Nephron progenitor cell (in vitro differentiated cells): ENCODE measurements at regions not wholly inside any gene's neighbourhood (a gene's known extent, or its start where the extent isn't known, plus 50 kb on each side); places are given as distances from the start of the nearest gene placed in this dataset.

ENCODE experiments used
- DNase-seq: peaks from one replicate; pipeline ENCODE4 v3.0.0; 2021
- H3K27ac Mint-ChIP-seq: 2 replicates; pipeline ENCODE4 v1.8.0; 2021; ENCODE audit warnings: mild to moderate bottlenecking, moderate library complexity, mixed read lengths
- H3K27me3 Mint-ChIP-seq: 2 replicates; pipeline ENCODE4 v1.8.0; 2021; ENCODE audit warnings: mild to moderate bottlenecking, low read depth, mixed read lengths; ENCODE audit not compliant: poor library complexity
- H3K36me3 Mint-ChIP-seq: 2 replicates; pipeline ENCODE4 v1.8.0; 2021; ENCODE audit warnings: low read depth, mixed read lengths
- H3K4me1 Mint-ChIP-seq: 2 replicates; pipeline ENCODE4 v1.8.0; 2021; ENCODE audit warnings: mixed read lengths
- H3K4me3 Mint-ChIP-seq: 2 replicates; pipeline ENCODE4 v1.8.0; 2021; ENCODE audit warnings: mild to moderate bottlenecking, moderate library complexity, mixed read lengths
- H3K9me3 Mint-ChIP-seq: 2 replicates; pipeline ENCODE4 v1.8.0; 2021; ENCODE audit warnings: mild to moderate bottlenecking, moderate library complexity, mixed read lengths
- TF ChIP-seq, protein P1 (sequence below): fragments of 200-600 bp; sonication (generic); IDR thresholded peaks from 2 replicates; pipeline ENCODE4 v1.5.0; 2021; ENCODE audit warnings: antibody characterized with exemption

DNA sequence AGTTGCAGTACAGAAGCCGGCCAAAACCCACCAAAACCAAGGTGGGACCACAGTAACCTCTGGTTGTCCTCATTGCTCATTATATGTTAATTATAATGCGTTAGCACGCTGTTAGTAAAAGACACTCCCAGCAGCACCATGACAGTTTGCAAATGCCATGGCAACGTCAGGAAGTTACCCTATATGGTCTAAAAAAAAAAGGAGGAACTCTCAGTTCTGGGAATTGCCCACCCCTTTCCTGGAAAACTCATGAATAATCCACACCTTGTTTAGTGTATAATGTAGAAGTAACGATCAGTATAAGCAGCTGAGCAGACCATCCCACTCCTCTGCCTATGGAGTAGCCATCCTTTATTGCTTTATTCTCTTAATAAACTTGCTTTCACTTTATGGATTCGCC lies 148.6 kb upstream of the EXOC2 start:
- Mint-ChIP-seq H3K27me3 (peaks cover 7% of the 10 kb centered on the region), H3K27ac (no peak overlapping the region), H3K36me3 (no peaks in the 10 kb centered on the region), H3K9me3 (peaks cover 27% of the 10 kb centered on the region), H3K4me3 (no peak overlapping the region), H3K4me1 (peaks cover 11% of the 10 kb centered on the region)
- DNase-seq = no peak
- TF ChIP-seq, protein P1, sequence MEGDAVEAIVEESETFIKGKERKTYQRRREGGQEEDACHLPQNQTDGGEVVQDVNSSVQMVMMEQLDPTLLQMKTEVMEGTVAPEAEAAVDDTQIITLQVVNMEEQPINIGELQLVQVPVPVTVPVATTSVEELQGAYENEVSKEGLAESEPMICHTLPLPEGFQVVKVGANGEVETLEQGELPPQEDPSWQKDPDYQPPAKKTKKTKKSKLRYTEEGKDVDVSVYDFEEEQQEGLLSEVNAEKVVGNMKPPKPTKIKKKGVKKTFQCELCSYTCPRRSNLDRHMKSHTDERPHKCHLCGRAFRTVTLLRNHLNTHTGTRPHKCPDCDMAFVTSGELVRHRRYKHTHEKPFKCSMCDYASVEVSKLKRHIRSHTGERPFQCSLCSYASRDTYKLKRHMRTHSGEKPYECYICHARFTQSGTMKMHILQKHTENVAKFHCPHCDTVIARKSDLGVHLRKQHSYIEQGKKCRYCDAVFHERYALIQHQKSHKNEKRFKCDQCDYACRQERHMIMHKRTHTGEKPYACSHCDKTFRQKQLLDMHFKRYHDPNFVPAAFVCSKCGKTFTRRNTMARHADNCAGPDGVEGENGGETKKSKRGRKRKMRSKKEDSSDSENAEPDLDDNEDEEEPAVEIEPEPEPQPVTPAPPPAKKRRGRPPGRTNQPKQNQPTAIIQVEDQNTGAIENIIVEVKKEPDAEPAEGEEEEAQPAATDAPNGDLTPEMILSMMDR = no peak

DNA sequence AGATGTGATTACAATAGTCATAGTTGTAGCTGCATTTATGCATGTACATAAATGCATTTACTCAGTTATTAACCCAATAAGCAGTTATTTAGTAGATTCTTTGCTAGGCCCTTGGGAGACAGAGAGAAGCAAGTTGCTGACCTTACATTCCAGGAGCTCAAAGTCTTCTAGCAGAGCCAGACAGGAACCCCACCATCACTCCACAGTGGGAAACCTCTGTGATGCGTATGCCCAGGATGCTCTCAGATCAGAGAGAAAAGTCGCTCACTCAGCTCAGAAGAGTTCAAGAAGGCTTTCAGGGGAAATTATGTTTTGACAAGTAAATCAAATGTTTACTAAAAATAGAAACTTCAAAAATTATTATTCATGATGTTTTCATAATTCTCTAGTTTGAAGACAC lies 146.3 kb upstream of the EXOC2 start:
- Mint-ChIP-seq H3K4me3 (no peak overlapping the region), H3K27me3 (peaks cover 3% of the 10 kb centered on the region), H3K4me1 (peaks cover 11% of the 10 kb centered on the region), H3K36me3 (no peaks in the 10 kb centered on the region), H3K9me3 (peaks cover 30% of the 10 kb centered on the region), H3K27ac (no peak overlapping the region)
- TF ChIP-seq, protein P1 = no peak
- DNase-seq = no peak

DNA sequence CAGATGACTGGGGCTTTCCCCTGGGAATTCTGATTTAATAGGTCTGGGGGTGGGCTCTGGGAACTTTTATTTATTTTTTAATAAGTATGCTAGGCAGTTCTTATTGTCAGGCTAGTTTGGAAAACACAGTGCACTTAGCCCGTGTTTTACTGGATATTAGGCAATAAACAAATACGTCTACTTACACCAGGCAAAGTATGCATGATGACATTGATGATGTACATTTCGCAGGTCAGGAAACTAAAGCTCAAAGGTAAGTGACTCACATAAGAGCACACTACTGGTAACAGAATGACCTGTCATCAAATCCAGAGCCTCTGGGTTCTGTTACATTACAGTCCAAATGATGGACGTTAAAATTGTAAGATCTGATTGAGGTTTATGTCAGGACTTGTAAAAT lies 144.4 kb upstream of the EXOC2 start:
- no peak overlapping the region for H3K4me3 Mint-ChIP-seq
- TF ChIP-seq, protein P1 = no peak
- no peaks in the 10 kb centered on the region for H3K36me3 Mint-ChIP-seq
- no peak for DNase-seq
- H3K4me1 Mint-ChIP-seq = peaks cover 9% of the 10 kb centered on the region
- H3K27me3 Mint-ChIP-seq = peaks cover 3% of the 10 kb centered on the region
- peaks cover 43% of the 10 kb centered on the region for H3K9me3 Mint-ChIP-seq
- no peak overlapping the region for H3K27ac Mint-ChIP-seq

DNA sequence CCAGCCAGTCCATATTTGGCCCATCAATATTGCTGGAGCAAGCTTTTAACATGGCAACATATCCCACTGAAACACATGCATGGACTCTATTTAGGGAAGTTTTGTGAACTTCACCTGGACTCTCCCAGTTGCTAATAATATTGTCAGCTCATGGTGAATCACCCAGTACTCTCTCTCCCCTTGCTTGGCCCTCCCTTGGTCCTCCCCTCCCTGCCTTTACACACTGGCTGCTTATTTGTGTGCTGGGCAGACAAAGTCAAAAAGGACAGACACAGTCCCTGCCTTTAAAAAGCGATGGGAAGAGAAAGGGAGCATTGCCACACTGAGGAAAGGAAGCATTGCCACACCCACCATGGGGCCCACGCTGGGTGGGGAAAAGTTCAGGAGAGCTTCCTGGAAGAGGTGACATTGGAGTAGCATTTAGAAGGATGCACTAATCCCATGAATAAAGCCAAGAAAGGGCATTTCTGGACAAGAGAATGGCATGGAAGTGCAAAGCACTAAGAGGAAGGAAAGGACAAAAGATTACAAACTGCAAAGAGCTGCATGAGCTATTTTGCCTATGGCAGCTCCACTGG lies 143.4 kb upstream of the EXOC2 start:
- Mint-ChIP-seq H3K4me3 (no peak overlapping the region), H3K9me3 (peaks cover 50% of the 10 kb centered on the region), H3K27ac (no peak overlapping the region), H3K4me1 (no peaks in the 10 kb centered on the region), H3K27me3 (peaks cover 3% of the 10 kb centered on the region), H3K36me3 (peaks cover 2% of the 10 kb centered on the region)
- no peak for DNase-seq
- TF ChIP-seq, protein P1 = no peak

DNA sequence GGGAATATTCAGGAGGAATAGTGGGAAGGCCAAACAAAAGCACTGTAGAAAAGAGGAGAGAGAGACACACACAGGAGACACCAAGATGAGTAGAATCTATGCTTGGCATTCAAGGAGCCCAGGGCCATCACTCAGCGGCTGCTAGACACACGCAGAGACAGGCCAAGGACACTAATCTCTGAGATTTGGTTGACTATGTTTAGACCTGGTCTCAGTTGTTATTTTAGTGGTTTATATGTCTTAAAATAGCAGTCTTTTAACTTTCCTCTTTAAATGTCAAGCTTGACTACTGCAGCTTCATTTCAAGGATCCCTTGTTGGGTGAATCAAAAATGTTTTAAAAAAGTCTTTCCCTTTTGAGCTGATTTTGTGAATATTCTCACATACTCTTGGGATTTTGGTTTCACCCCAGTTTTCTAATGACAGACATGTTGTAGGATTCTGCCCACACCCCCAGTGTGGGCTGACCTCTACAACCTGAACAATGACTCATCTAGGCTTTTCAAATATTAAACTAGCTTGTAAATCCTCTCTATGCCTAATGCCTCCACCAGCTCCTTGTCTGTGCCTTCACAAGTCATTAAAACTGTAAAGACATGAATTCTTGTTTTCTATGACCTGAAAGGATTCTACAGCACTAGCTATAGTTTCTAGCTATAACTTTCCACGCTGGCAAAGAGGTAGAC lies 142.7 kb upstream of the EXOC2 start:
- no peaks in the 10 kb centered on the region for H3K4me1 Mint-ChIP-seq
- H3K27me3 Mint-ChIP-seq = peaks cover 3% of the 10 kb centered on the region
- DNase-seq = no peak
- TF ChIP-seq, protein P1 = no peak
- H3K9me3 Mint-ChIP-seq = peaks cover 50% of the 10 kb centered on the region
- no peak overlapping the region for H3K27ac Mint-ChIP-seq
- H3K4me3 Mint-ChIP-seq = no peak overlapping the region
- peaks cover 3% of the 10 kb centered on the region for H3K36me3 Mint-ChIP-seq

DNA sequence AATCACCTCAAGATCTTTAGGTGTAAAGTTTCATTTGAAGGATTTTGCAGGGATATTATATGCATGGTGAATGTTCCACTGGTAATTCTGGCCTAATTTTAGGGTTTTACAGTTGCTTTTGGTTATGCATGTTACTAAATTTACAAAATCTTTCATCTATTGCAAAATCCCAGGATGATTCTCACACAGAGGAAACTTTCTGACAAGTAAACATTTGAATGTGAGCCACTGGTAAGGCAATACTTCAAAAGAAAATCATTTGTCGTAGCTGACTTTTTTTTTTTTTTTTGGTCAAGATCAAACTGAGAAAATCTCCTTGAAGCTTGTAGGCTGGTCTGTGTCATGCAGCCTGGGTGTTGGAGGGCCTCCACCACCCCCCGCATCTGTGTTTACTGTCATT lies 141.9 kb upstream of the EXOC2 start:
- Mint-ChIP-seq H3K9me3 (peaks cover 47% of the 10 kb centered on the region), H3K4me3 (no peak overlapping the region), H3K27ac (no peak overlapping the region), H3K4me1 (no peaks in the 10 kb centered on the region), H3K36me3 (peaks cover 3% of the 10 kb centered on the region), H3K27me3 (peaks cover 4% of the 10 kb centered on the region)
- no peak for DNase-seq
- TF ChIP-seq, protein P1 = no peak
